Fibroblast of peridontal ligament (primary cell): ENCODE measurements at regions not wholly inside any gene's neighbourhood (a gene's known extent, or its start where the extent isn't known, plus 50 kb on each side); places are given as distances from the start of the nearest gene placed in this dataset.

Experiments used
- DNase-seq: peaks from one replicate; pipeline ENCODE4 v3.0.0-alpha.2; 2010; ENCODE audit errors: extremely low read depth

DNA sequence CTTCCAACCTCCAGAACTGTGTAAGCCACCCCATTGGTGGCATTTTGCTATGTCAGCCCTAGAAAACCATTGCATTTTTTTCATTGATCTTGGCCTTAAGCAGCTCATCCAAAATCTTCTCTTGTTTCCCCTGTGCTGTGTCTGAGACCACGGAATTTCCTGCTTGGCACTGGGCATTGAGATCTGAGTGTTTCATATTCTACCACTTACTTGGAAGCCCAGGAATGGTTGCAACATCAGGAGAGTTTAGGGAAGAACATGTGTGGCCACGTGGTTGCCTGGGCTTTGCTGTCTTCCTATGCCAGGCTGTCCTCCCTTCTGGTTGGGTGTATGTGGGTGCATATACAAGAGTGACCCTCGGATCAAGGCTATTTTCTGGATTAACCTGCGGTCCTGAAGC is 139.3 kb upstream of the PMEPA1 start:
- DNase-seq: peak; percentile 64

DNA sequence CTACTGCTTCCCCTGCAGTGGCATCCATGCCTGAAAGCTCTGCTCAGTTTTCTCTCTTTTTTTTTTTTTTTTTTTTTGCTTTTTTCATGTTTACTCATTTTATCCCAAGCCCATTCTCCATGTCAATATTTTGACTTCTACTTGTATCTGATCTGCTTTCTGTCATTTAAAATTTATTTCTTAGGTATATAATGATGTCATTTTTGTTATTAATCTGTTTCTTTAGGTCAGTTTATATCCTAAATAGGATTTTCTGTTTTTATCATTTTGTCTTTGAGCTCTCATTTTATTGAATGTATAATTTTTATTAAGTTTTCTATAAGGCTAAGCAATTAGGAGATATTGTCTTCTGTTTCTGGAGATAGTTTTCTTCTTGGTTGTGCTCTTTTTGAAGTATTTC is 138.5 kb upstream of the PMEPA1 start:
- no peak for DNase-seq

DNA sequence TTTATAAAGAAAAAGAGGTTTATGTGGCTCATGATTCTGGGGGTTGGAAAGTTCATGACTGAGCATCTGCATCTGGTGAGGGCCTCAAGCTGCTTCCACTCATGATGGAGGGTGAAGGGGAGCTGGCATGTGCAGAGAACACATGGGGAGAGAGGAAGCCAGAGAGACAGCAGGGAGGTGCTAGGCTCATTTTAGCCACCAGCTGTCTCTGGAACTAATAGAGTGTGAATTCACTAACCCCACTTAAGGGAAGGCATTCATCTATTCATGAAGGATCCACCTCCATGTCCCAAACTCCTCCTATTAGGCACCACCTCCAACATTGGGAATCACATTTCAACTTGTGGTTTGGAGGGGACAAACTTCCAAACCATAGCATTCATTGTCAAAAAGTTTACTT is 137.3 kb upstream of the PMEPA1 start:
- DNase-seq: no peak

DNA sequence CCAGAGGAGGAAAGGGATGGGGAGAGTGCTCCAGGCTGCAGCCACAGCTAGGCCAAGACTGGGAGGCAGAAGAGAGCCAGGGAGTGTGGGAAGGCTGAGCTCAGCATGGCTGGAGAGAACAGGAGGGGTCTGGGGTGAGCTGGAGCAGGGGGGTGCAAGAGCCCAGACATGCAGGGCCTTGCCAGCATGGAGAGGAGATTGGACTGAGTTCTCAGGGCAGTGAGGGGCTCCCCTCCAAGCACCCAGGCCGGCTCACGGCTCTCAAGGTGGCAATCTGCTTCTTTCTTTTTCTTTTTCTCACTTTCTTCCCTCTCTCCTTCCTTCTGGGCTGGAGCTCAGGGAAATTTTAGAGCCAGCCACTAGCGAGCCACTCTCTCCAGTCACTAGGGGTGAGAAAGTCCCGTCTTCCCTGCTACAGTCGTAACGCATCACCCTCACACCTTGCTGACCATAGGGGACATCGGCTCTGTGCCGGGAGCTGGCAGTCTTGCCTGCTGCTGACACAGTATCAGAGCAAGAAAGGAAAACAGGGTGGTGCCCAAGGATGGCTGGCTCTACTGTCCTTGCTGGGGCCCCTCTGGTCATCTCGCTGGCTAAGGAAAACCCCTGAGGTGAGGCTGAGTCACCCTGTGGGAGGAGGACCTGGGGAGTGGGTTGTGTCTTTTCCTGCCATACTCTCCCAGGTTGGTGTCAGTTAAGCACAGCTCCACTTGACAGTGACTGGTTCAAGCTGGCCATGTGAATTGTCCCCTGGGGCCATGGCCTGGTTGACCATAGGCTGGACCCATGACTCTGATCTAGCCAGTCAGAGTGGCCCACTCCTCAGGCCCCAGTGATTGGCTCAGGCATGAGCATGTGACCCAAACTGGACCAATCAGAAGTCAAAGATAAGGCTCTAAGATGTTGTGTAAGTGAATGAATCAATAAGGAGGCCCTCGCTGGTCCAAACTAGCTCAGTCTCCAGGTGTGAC is 135.1 kb upstream of the PMEPA1 start:
- no peak for DNase-seq

DNA sequence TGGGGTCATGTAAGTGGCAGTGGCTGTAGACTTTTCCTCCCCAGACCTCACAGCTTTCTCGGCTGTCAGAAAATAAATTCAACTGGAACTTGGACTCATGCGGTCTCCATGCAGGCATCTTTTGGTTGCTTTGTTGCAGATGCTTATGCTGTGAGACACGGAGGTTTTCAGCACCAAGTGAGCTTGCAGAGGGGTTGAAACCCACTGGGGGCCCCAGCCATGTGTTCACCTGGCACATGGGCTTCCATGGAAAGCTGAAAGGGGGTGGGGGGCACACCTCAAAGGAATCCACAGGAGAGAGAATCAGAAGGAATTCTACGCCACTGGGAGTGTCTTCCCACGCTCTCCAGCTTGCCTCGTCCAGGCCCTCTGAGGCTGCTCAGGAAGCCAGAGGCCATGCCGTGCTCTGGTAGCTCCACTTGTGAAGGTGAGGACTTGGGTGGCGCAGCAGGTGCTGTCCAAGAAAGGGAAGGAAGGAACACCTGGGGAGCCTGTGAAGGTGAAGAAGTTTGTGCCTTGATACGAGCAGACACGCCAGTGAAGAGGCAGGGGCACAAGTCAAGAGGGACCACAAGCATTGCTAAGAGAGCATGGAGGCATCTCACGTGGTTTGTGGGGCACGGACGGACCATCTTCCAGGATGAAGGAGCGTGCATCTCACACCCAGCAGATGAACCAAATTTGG is 134.3 kb upstream of the PMEPA1 start:
- no peak for DNase-seq

DNA sequence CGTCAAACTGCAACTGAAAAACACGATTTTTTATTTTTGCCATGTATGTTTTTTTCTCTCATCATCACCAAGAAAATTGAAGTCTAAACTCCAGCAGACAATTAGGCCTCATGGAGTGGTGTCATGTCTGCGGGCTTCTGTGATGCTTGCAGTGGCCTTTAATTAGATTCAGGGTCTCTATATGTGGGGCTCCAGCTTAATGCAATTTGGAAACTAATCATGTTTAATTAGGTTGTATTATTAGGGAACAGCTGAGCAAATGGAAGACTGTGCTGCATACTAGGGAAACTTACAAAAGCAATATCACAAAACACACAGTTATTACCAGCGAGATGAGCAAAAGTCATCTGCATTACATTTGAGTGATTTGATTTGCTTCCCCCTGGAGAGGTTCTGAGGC is 132.9 kb upstream of the PMEPA1 start:
- no peak for DNase-seq

DNA sequence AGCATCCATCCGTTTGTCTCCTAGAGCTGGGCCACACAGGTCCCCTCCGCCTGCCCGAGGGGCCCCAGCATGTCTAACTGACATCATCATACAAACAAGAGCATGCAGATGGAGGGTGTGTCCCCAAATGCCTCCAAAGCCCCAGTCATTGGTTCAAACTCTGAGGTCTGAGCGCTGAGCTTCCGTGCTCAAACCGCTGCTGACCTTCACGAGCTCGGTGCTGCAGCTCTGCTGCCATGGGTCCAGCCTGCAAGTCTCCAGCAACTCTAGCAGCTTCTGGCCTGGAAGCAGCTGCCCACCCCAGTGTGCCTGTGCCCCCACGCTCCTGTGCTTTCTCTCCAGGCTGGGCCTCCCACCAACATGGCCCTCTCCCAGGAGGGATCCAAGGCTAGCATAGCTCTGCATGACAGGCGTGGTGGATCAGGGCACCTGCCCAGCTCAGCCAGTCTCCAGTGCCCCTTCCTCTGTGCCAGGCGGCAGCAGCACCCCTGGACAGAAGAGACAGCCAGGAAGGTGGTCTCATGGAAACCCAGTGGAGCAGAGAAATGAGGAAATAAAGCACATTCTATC is 131.6 kb upstream of the PMEPA1 start:
- no peak for DNase-seq

DNA sequence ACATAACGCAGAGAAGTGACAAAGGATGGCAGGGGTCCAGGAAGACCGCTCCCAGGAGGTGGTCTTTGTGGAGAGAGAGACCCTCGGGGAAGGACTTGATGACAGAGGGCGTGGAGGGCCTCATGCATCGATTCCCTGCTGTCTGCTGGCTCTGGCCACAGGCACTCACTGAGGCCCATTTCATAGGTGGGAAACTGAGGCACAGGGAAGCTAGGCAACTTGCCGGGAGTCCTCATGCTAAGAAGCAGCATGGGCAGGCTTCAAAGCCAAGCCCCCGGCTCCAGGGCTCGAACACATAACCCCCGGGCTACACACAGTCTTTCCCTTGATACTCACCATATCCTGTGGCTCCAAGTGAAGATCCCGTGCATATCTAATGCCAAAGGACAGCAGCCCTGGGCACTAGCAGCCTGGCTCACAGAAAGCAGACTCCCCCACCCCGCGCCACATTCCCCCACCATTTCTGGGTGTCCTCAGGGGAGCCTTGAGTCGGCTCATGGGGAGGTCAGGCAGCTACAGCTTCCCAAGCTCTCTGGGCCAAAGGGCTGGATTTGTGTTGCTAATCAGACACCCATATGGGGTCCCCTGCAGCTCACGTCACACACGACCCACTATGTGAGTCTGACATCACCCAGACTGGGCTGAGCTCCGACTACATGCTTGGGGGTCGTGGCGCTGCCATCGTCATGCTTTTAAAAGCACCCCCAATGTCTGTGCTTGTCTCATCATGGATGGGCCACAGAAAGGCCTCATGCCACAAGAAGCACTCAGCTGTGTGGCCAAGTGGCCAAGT is 130.9 kb upstream of the PMEPA1 start:
- DNase-seq: no peak

DNA sequence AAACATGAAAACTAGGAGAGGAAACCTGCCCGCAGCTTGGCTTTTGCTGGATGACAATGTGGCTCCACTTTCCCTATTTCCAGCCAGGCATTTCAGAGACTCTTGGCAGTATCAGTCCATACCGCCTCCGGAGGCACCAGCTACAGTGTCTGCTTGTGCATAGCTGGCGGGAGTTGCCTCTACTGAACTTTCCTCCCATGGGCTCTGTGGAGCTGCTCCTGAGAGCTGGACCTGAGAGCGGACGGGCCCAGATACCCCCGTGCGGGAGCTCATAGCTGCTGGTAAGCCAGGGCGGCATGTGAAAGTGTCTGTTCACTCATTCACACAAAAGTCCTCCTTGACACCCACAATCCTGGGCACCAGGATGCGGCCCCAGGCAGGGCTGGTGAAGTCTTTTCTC is 130.3 kb upstream of the PMEPA1 start:
- no peak for DNase-seq

DNA sequence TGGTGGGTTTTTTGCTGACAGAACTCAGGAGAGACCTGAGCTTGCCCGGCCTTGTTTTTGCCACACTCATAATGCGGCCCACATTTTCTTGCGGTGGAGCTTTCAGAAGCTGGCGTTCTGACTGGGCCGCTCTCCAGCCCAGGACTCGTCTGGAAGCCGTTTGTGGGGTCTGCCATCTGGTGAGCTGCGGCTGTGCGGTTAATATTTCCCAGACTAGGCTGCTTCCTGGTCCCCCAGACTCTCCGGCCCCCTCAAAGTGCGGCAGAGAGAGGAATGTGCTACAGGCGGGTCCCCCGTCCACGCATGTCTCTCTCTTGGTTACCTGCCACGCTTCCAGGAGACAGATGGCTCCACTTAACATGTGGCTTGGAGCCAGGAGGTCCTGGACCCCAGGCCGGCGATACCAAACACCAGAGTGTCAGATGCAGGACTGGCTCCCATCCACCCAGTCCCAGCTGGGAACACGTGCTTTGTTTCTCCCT is 128.9 kb upstream of the PMEPA1 start:
- DNase-seq: peak; percentile 40

DNA sequence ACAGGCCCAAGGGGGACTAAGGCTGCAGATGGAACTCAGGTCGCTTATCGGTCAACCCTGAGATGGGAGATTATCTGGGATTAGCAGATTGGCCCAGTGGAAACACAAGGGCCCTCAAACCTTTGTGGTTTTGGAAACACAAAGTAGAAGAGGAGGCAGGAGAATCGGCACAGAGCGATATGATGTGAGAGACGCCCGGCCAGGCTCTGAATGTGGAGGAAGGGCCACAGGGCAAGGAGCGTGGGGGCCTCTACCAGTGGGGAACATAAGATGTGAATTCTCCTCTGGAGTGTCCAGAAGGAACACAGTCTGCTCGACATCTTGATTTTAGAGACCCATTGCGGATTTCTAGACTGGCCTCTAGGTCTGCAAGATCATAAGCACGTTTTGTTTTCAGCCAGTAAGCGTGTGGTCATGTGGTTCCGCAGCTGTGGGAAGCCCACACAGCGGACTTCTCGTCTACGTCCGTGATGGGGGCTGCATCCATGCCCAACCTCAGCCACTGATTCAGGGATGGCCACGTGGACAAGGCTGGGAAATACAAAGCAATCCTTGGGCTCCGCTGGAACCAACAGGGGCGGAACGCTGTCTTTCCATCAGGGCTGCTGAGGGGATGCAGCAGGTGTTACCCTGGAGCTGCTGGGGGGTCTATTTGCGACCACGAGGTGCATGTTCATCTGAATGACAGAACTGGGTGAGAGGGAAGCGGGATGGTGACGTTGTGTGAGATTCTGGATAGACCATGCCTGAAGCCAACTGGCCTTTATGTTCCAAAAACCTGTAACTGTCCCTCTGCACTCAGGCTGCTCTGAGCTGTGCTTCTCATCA is 127.6 kb upstream of the PMEPA1 start:
- DNase-seq: no peak

DNA sequence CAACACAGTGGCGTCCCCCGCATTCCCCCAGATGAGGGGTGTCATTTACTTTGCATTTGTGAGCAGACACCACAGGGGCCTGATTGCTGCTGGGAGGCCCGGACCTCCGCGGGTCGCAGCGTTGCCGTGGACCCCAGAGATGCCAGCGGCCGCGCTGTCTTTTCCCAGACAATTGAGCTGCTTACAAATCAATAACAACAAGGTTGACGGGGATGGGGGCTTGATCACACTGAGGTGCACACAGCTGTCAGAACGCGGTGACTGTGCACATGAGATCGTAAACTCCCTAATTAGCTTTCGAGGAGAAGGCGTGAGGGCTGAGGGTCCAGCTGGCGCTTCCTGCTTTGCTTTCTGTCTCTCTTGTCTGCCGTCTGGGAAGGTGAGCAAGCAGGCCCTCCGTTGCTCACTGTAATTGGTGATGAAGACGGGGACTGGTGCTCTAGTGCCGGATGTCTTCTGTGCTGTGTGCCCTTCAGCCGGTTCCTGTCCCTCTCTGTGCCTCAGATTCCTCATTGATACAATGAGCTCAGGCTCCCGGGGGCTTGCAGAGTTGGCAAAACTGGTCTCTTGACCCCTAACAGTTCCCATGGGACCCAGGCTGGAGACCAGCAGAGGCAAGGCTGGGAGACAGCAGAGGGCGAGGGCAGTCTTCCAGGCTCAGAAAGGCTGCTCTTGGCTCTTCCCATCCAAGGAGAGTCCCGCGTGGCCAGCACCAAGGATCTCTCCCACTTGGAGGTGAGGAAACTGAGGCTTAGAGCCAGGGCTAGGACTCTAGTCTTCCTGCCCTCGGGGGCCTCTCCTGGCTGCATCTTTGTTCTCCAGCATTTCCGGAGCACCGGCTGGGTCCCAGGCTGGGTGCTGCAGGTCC is 126.0 kb upstream of the PMEPA1 start:
- no peak for DNase-seq

DNA sequence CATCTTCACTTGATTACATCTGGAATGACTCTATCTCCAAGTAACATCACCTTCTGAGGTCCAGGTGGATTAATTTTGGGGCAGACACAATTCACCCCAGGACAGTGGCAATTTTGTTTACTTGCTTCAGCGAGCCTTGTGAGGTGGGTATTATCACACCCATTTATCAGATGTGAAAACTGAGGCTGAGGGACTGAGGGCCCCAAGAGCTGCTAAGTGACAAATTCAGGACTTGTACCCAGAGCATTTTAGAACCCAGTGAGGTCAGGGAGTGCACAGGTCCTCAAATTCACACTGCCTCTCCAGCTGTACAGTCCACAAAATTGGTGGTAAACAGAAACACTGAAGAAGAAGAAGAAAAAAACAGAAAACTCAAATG is 125.2 kb upstream of the PMEPA1 start:
- no peak for DNase-seq

DNA sequence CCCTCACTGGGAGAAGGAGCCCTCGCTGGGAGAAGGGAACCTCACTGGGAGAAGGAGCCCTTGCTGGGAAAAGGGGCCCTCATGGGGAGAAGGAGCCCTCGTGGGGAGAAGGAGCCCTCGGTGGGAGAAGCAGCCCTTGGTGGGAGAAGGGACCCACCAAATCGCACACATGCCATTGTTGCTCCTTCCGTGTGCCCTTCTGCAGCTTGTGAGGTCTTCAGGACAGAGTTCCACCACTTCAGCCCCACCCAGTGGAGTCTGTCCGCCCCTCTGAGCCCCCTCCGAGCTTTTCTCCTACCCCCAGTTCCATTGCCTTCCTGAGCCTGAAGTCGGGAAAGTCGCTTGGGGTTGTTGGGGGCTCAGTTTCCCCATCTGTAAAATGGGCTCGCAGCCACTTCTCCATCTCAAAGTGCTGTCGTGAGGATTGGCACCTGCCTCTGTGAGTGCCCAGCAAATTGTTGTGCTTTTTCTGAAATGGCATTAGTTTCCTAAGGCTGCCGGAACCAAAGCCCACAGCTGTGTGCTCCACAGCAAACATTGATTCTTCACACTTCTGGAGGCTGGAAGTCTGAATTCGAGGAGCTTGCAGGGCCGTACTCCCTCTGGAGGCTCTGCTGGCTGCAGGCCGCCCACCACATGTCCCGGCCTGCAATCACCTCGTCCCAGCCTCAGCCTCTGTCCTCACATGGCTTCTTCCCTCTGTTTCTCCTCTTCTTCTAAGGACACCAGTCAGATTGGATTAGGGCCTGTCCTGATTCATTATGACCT is 124.7 kb upstream of the PMEPA1 start:
- DNase-seq: no peak

DNA sequence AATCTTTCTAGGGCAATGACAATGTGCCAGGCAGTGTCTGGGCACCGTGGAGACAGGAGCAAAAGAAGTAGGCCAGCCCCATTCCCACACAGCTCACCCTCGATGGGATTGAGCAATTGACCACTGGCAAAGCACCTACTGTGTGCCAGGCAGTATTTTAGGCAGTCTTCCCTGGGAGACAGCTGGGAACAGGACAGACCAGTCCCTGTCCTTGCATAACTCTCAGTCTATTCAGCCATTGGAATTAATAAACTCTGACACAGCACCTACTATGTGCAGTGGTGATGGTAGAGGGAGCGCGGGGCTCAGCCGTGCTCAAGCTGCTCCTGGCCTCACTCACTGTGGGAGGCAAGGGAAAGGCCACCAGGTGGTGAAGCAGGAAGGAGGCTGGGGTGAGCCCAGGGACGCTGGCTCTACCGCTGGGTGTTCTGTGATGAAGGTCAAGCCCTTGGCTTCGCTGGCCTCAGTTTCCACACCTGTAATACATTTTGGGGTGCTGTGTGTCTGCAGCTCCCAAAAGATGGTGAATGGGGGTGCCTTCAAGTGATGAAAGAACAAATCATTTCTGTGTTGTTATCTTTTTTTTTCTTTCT is 122.3 kb upstream of the PMEPA1 start:
- DNase-seq: no peak

DNA sequence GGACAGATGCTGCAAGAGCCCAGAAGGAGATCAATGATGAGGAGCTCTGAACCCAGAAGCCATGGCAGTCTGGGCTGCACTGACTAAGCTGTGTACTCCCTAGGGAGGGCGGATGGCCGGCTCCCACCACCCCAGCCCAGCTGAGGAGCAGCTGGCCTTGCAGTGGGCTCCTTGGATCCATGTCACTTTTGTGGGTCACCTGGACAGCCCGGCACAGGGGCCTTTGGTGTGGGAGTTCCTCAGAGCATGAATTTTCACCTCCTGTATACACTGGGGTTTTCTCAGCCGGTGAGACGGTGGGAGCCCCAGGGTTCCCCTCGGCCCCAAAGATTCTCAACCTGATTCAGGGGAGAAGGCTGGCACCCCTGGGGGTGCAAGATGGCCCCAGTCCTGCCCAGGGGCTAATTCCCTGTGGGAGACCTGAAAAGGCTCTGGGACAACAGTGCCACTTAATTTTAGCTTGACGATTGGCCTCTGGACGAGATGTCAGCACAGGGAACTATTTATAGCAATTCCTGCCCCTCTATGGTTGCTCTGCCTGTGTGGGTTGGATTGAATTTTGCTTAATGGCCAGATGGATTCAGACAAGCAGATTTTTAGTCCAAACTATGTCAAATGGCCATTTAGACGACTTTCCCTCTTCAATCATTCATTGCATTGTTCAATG is 121.6 kb upstream of the PMEPA1 start:
- no peak for DNase-seq

DNA sequence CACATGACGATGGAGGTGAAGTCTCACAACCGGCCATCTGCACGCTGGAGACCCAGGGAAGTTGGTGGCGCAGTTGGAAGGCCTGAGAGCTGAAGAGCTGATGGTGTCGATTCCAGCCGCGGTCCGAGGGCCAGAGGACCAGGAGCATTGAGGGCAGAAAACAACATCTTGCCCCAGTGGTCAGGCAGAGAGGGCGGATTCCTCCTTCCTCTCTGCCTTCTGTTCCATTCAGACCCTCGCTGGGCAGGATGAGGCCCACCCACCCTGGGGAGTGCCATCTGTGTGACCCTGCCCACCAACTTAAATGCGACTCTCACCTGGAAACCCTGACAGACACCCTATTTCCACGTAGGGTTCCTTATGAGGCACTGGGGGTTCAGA is 120.7 kb upstream of the PMEPA1 start:
- no peak for DNase-seq

DNA sequence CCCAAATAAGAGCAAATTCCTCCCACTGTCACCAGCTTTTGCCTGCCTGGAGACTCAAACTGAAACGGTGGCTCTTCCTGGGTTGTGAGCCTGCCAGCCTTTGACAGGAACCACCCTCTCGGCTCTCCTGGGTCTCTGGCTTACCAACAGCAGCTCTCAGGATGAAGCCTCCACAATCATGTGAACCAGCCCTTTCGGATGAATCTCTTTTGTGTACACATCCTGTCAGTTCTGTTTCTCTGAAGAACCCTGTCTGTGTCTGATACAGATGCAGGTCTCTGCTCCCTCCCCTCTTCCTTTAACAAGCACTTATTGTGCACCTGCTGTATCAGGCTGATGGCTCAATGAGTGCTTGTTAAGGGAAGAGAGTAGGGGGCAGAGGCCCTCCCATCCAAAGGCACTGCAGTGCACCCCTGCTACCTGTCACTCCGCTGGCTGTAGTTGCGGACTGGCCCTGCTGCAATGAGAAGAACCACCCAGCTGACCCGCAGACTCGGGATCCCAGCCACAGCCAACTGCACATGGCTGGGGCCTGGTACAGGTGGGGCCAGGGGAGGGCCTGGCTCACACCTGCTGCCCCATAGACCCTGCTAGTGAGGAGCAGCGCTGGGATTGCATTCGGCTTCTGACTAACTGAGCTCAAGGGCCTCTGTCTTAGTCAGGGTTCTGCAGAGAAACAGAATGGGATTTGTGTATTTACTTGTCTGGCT is 120.1 kb upstream of the PMEPA1 start:
- DNase-seq: no peak
